Astrocyte (in vitro differentiated cells and primary cell): ENCODE measurements at regions not wholly inside any gene's neighbourhood (a gene's known extent, or its start where the extent isn't known, plus 50 kb on each side); places are given as distances from the start of the nearest gene placed in this dataset.

Experiments
- CTCF ChIP-seq: IDR thresholded peaks from 2 replicates; pipeline ENCODE4 v1.5.1; 2011; ENCODE audit warnings: low read depth, mild to moderate bottlenecking, inconsistent platforms, low read length, moderate library complexity; ENCODE audit not compliant: insufficient read depth
- EZH2 ChIP-seq: IDR thresholded peaks from 2 replicates; pipeline ENCODE4 v1.6.1; 2012; ENCODE audit warnings: mild to moderate bottlenecking, low read length, inconsistent platforms; ENCODE audit not compliant: insufficient read depth

DNA sequence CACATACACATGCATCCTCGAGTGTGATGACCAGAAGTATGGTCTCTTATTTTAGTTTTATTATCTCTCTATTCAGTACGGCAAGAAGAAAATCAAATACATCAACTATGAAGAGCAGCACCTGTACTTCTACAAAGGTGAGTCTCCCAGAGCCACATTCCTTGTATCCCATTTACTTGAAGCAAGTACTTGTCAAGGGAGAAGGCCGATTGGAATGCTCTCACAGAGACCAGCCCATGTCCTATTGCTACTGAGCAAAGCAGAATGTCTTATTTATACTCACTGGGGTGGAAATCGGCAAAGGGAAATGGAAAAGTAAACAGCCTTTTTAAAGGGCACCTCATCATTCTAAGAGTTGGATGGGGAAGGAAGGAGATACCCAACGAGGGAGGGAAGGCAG, 72.6 kb upstream of the OR5AK2 start:
- TF ChIP-seq CTCF: no peak
- TF ChIP-seq EZH2: no peak
